Prostate gland (tissue), 2 donors: ENCODE measurements at regions not wholly inside any gene's neighbourhood (a gene's known extent, or its start where the extent isn't known, plus 50 kb on each side); places are given as distances from the start of the nearest gene placed in this dataset.

ENCODE experiments used
- CTCF ChIP-seq, 4 experiments: fragments of 200-600 bp in 2 of 4; fragments of 450-650 bp in 2 of 4; sonication (generic) in 2 of 4; IDR thresholded peaks; 1 replicate in 3 of 4; 2 replicates in 1 of 4; pipeline ENCODE4 v1.5.1; 2016 to 2019; ENCODE audit warnings: antibody characterized with exemption in 4 of 4, mild to moderate bottlenecking in 2 of 4, moderate library complexity in 2 of 4
- POLR2A ChIP-seq: fragments of 450-650 bp; IDR thresholded peaks from one replicate; pipeline ENCODE4 v1.6.1; 2016; ENCODE audit warnings: antibody characterized with exemption, mild to moderate bottlenecking
- POLR2AphosphoS5 ChIP-seq: sonication (generic); formaldehyde crosslinking; IDR thresholded peaks from one replicate; pipeline ENCODE4 v1.6.1; 2017; ENCODE audit warnings: antibody characterized with exemption

GRCh38 chr12:124477107-124477915 is 90.1 kb downstream of the NCOR2 start:
- TF ChIP-seq CTCF (IDR thresholded peaks at IDR 0.05) (no peak), POLR2A (no peak), POLR2AphosphoS5 (no peak)
